Transverse colon (tissue), 4 donors: ENCODE measurements at regions not wholly inside any gene's neighbourhood (a gene's known extent, or its start where the extent isn't known, plus 50 kb on each side); places are given as distances from the start of the nearest gene placed in this dataset.

ENCODE experiments used
- DNase-seq: peaks from one replicate; pipeline ENCODE4 v3.0.0-alpha.2; 2019
- H3K27ac ChIP-seq, 4 donors: fragments of 200-600 bp; sonication (generic); 2 replicates each; pipeline ENCODE4 v1.5.1; 2016 to 2018; ENCODE audit warnings: inconsistent platforms in 4 of 4
- H3K27me3 ChIP-seq: fragments of 200-600 bp; sonication (generic); 2 replicates; pipeline ENCODE4 v1.5.1; 2017; ENCODE audit warnings: inconsistent platforms
- H3K36me3 ChIP-seq, 4 donors: fragments of 200-600 bp; sonication (generic); 2 replicates each; pipeline ENCODE4 v1.5.1; 2017 to 2019; ENCODE audit warnings: inconsistent platforms in 4 of 4
- H3K4me1 ChIP-seq, 4 donors: fragments of 200-600 bp; sonication (generic); 2 replicates each; pipeline ENCODE4 v1.5.1; 2017 to 2020; ENCODE audit warnings: inconsistent platforms in 4 of 4
- H3K4me3 ChIP-seq, 4 donors: fragments of 200-600 bp; sonication (generic); 1 replicate in 1 of 4; 2 replicates in 3 of 4; pipeline versions ENCODE4 v1.5.1 to v1.6.1; 2017 to 2019; ENCODE audit warnings: inconsistent platforms in 4 of 4
- H3K9me3 ChIP-seq, 2 donors: fragments of 200-600 bp; sonication (generic); 2 replicates each; pipeline ENCODE4 v1.5.1; 2017 to 2019; ENCODE audit warnings: inconsistent platforms in 2 of 2
- EP300 ChIP-seq: sonication (generic); formaldehyde crosslinking; IDR thresholded peaks from one replicate; pipeline ENCODE4 v1.6.1; 2017; ENCODE audit warnings: antibody characterized with exemption, low read depth
- POLR2A ChIP-seq: fragments of 450-650 bp; IDR thresholded peaks from one replicate; pipeline ENCODE4 v1.6.1; 2016; ENCODE audit warnings: antibody characterized with exemption, mild to moderate bottlenecking, moderate library complexity
- POLR2AphosphoS5 ChIP-seq, 3 donors: sonication (generic); formaldehyde crosslinking; IDR thresholded peaks; one replicate each; pipeline ENCODE4 v1.6.1; 2016; ENCODE audit warnings: antibody characterized with exemption in 3 of 3
- WGBS, 2 donors: methylation state at CpG; one replicate each; pipeline ENCODE4 v1.1.5; 2018; ENCODE audit warnings: low coverage in 1 of 2; 5-methylcytosine and 5-hydroxymethylcytosine counted together
- in situ Hi-C, 4 donors: fragments of 200-750 bp; cut with MboI; loops; one replicate each; pipeline versions ENCODE4 v1.15.0 to v1.15.1; 2017; ENCODE audit warnings: low sequenced_read_pairs in 3 of 4, low pct_ligation_motif_present in 1 of 4, low pct_unique_long_range_greater_than_20kb in 1 of 4
- intact Hi-C: fragments of 100-400 bp; cut with DNase I; formaldehyde crosslinking; loops from one replicate; pipeline ENCODE4 v1.15.1; 2023; ENCODE audit warnings: low total_unique reads
- small RNA-seq, 4 donors: library from RNA; depleted of rRNA; stranded (forward); fragments of <200 nt; gene quantifications; one replicate each; pipeline ENCODE3, GENCODE V24; 2016
- TF ChIP-seq, protein P1 (sequence below), 5 experiments: fragments of 200-600 bp in 3 of 5; fragments of 450-650 bp in 2 of 5; sonication (generic) in 3 of 5; IDR thresholded peaks; 1 replicate in 2 of 5; 2 replicates in 3 of 5; pipeline ENCODE4 v1.5.1; 2016 to 2017; ENCODE audit warnings: antibody characterized with exemption in 5 of 5, inconsistent platforms in 3 of 5, mild to moderate bottlenecking in 2 of 5, moderate library complexity in 1 of 5

- Histone ChIP-seq H3K36me3 (no peaks in the 10 kb centered on the region), H3K27me3 (no peaks in the 10 kb centered on the region), H3K4me3 (no peak overlapping the region), H3K27ac (no peak overlapping the region), H3K9me3 (peaks cover 0 to 7% of the 10 kb centered on the region in 2 donors), H3K4me1 (no peaks in the 10 kb centered on the region)
- in situ Hi-C loops: no loop called here
- WGBS, 2 donors: 73 to 76% methylated on average over 4 of the region's 4 CpGs
- no peak for DNase-seq
- intact Hi-C loops: no loop called here
- TF ChIP-seq EP300: no peak
- TF ChIP-seq, protein P1, sequence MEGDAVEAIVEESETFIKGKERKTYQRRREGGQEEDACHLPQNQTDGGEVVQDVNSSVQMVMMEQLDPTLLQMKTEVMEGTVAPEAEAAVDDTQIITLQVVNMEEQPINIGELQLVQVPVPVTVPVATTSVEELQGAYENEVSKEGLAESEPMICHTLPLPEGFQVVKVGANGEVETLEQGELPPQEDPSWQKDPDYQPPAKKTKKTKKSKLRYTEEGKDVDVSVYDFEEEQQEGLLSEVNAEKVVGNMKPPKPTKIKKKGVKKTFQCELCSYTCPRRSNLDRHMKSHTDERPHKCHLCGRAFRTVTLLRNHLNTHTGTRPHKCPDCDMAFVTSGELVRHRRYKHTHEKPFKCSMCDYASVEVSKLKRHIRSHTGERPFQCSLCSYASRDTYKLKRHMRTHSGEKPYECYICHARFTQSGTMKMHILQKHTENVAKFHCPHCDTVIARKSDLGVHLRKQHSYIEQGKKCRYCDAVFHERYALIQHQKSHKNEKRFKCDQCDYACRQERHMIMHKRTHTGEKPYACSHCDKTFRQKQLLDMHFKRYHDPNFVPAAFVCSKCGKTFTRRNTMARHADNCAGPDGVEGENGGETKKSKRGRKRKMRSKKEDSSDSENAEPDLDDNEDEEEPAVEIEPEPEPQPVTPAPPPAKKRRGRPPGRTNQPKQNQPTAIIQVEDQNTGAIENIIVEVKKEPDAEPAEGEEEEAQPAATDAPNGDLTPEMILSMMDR (IDR thresholded peaks at IDR 0.05): no peak
Measured at GRCh38 chr4:157425897-157426296, 205.4 kb downstream of the GRIA2 start.

- Histone ChIP-seq H3K36me3 (no peaks in the 10 kb centered on the region), H3K9me3 (peaks cover 0 to 7% of the 10 kb centered on the region in 2 donors), H3K27ac (no peak overlapping the region), H3K27me3 (no peaks in the 10 kb centered on the region), H3K4me3 (no peak overlapping the region), H3K4me1 (no peaks in the 10 kb centered on the region)
- no peak for TF ChIP-seq POLR2A
- no peak for TF ChIP-seq POLR2AphosphoS5 (IDR thresholded peaks at IDR 0.05)
- TF ChIP-seq, protein P1 (IDR thresholded peaks at IDR 0.05): no peak
- TF ChIP-seq EP300: no peak
- in situ Hi-C loops (no loop called here), intact Hi-C loops (no loop called here)
- DNase-seq: no peak
Measured at GRCh38 chr4:157423526-157424020, 203.0 kb downstream of the GRIA2 start.

GRCh38 chr4:157421365-157421764, 200.8 kb downstream of the GRIA2 start:
- Histone ChIP-seq H3K27ac (no peak overlapping the region), H3K27me3 (no peaks in the 10 kb centered on the region), H3K9me3 (peaks cover 0 to 7% of the 10 kb centered on the region in 2 donors), H3K4me3 (no peak overlapping the region), H3K4me1 (no peaks in the 10 kb centered on the region), H3K36me3 (no peaks in the 10 kb centered on the region)
- in situ Hi-C loops (no loop called here), intact Hi-C loops (no loop called here)
- no peak for DNase-seq
- TF ChIP-seq EP300: no peak
- no peak for TF ChIP-seq POLR2AphosphoS5 (IDR thresholded peaks at IDR 0.05)
- TF ChIP-seq POLR2A: no peak
- TF ChIP-seq, protein P1 (IDR thresholded peaks at IDR 0.05): no peak

Small RNA genes lying in the stretch of these regions (small RNA-seq; reads per million reads assigned to genes)
- gene RF00019: 0 reads per million in 4 donors
